GM12878 (cell line): ENCODE measurements at regions not wholly inside any gene's neighbourhood (a gene's known extent, or its start where the extent isn't known, plus 50 kb on each side); places are given as distances from the start of the nearest gene placed in this dataset.

Experiments
- BCL11A ChIP-seq: IDR thresholded peaks from 2 replicates; pipeline ENCODE4 v1.6.1; 2011; ENCODE audit warnings: low read depth, low read length
- BCL3 ChIP-seq: IDR thresholded peaks from 2 replicates; pipeline ENCODE4 v1.6.1; 2011; ENCODE audit warnings: borderline replicate concordance, low read depth, mild to moderate bottlenecking, moderate library complexity, low read length; ENCODE audit not compliant: insufficient read depth, poor library complexity, severe bottlenecking
- BHLHE40 ChIP-seq, 2 experiments: fragments of 450-650 bp in 1 of 2; IDR thresholded peaks; 2 replicates each; pipeline ENCODE4 v1.6.1; 2011 to 2017; ENCODE audit warnings: low read depth in 2 of 2, borderline replicate concordance in 1 of 2, improper control_type of control experiment in 1 of 2, low read length in 1 of 2, mild to moderate bottlenecking in 1 of 2
- DPF2 ChIP-seq: fragments of 450-650 bp; IDR thresholded peaks from 2 replicates; pipeline ENCODE4 v1.6.1; 2017; ENCODE audit warnings: mild to moderate bottlenecking
- KLF5 ChIP-seq: fragments of 450-650 bp; IDR thresholded peaks from 2 replicates; pipeline ENCODE4 v1.6.1; 2014; ENCODE audit warnings: mild to moderate bottlenecking; ENCODE audit not compliant: partially characterized antibody
- MEF2A ChIP-seq: IDR thresholded peaks from 2 replicates; pipeline ENCODE4 v1.6.1; 2011; ENCODE audit warnings: low read depth, mild to moderate bottlenecking, low read length, moderate library complexity; ENCODE audit not compliant: insufficient read depth
- MTA2 ChIP-seq: fragments of 450-650 bp; IDR thresholded peaks from 2 replicates; pipeline ENCODE4 v1.6.1; 2016; ENCODE audit warnings: low read depth, mild to moderate bottlenecking, moderate library complexity
- MXI1 ChIP-seq: fragments of 150-350 bp; IDR thresholded peaks from 2 replicates; pipeline ENCODE4 v1.6.1; 2011; ENCODE audit warnings: low read depth, mild to moderate bottlenecking, inconsistent platforms, low read length, improper control_type of control experiment
- RUNX3 ChIP-seq: IDR thresholded peaks from 2 replicates; pipeline ENCODE4 v1.6.1; 2012; ENCODE audit warnings: low read length, inconsistent platforms
- SIX5 ChIP-seq: IDR thresholded peaks from 2 replicates; pipeline ENCODE4 v1.6.1; 2011; ENCODE audit warnings: mild to moderate bottlenecking, low read depth, low read length, moderate library complexity; ENCODE audit not compliant: severe bottlenecking
- SMAD1 ChIP-seq: fragments of 450-650 bp; IDR thresholded peaks from 2 replicates; pipeline ENCODE4 v1.6.1; 2018; ENCODE audit warnings: mild to moderate bottlenecking, low read depth; ENCODE audit not compliant: partially characterized antibody
- SRF ChIP-seq, 2 experiments: IDR thresholded peaks; 2 replicates each; pipeline ENCODE4 v1.6.1; 2011; ENCODE audit warnings: low read depth in 2 of 2, low read length in 2 of 2, mild to moderate bottlenecking in 1 of 2, moderate library complexity in 1 of 2
- STAT3 ChIP-seq: IDR thresholded peaks from 2 replicates; pipeline ENCODE4 v1.6.1; 2011; ENCODE audit warnings: low read depth, low read length, improper control_type of control experiment
- ZSCAN29 ChIP-seq: fragments of 450-650 bp; IDR thresholded peaks from 2 replicates; pipeline ENCODE4 v1.6.1; 2017; ENCODE audit warnings: mild to moderate bottlenecking, moderate library complexity
- TF ChIP-seq, protein P1 (sequence below): IDR thresholded peaks from 2 replicates; pipeline ENCODE4 v1.6.1; 2012; ENCODE audit warnings: low read depth, low read length, improper control_type of control experiment

DNA sequence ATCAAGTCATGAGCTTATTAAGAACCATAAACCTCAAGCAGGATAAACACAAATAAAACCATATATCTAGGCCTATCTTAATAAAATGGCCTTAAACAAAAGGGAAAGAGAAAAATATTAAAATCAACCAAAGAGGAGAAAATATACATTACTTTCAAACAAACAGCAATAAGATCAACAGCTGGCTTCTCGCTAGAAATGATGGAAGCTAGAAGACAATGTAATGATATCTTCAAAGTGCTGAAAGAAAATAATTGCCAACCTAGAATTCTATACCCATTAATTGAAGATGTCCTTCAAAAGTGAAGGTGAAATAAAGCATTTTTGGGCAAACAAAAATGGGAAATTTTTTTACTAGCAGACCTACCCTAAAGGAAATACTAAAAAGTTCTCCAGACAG lies 142.9 kb upstream of the PODXL start (continued):
- TF ChIP-seq SIX5 (no peak), MEF2A (no peak), ZSCAN29 (no peak), BHLHE40 (IDR thresholded peaks at IDR 0.05; ENCODE audit: borderline replicate concordance in 1 of 2, low read depth in 2 of 2, low read length in 1 of 2) (no peak), SMAD1 (no peak), STAT3 (no peak), BCL3 (no peak), BCL11A (no peak), MXI1 (no peak), RUNX3 (no peak), KLF5 (no peak), SRF (IDR thresholded peaks at IDR 0.05; ENCODE audit: low read depth in 2 of 2, low read length in 2 of 2) (no peak), DPF2 (no peak), MTA2 (no peak)
- TF ChIP-seq, protein P1, sequence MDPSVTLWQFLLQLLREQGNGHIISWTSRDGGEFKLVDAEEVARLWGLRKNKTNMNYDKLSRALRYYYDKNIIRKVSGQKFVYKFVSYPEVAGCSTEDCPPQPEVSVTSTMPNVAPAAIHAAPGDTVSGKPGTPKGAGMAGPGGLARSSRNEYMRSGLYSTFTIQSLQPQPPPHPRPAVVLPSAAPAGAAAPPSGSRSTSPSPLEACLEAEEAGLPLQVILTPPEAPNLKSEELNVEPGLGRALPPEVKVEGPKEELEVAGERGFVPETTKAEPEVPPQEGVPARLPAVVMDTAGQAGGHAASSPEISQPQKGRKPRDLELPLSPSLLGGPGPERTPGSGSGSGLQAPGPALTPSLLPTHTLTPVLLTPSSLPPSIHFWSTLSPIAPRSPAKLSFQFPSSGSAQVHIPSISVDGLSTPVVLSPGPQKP = no peak
